Astrocyte (in vitro differentiated cells and primary cell): ENCODE measurements at regions not wholly inside any gene's neighbourhood (a gene's known extent, or its start where the extent isn't known, plus 50 kb on each side); places are given as distances from the start of the nearest gene placed in this dataset.
A peak's percentile ranks its signal among the peaks of the same experiment; 100 is the strongest.

Experiments used
- DNase-seq: peaks from one replicate; pipeline ENCODE4 v3.0.0-alpha.2; 2010; ENCODE audit warnings: low read depth
- FAIRE-seq: peaks from 2 replicates; lab custom pipeline; 2011; peaks lifted over from hg19 to GRCh38; lab: Jason Lieb, UNC
- H2AFZ ChIP-seq: 2 replicates; pipeline ENCODE4 v1.6.0; 2012; ENCODE audit warnings: low read depth, low read length, inconsistent platforms
- H3K27ac ChIP-seq: 2 replicates; pipeline ENCODE4 v1.5.1; 2011; ENCODE audit warnings: low read depth, low read length, inconsistent platforms
- H3K27me3 ChIP-seq: 2 replicates; pipeline ENCODE4 v1.6.0; 2011; ENCODE audit warnings: low read length, inconsistent platforms; ENCODE audit not compliant: insufficient read depth
- H3K36me3 ChIP-seq: 2 replicates; pipeline ENCODE4 v1.5.1; 2011; ENCODE audit warnings: low read length, inconsistent platforms; ENCODE audit not compliant: insufficient read depth
- H3K4me1 ChIP-seq: 2 replicates; pipeline ENCODE4 v1.5.1; 2011; ENCODE audit warnings: low read length, inconsistent platforms; ENCODE audit not compliant: insufficient read depth
- H3K4me2 ChIP-seq: 2 replicates; pipeline ENCODE4 v1.6.0; 2012; ENCODE audit warnings: low read length, inconsistent platforms
- H3K4me3 ChIP-seq: 2 replicates; pipeline ENCODE4 v1.5.1; 2011; ENCODE audit warnings: low read depth, mild to moderate bottlenecking, low read length, inconsistent platforms; ENCODE audit not compliant: insufficient read depth
- H3K79me2 ChIP-seq: 2 replicates; pipeline ENCODE4 v1.6.0; 2012; ENCODE audit warnings: mild to moderate bottlenecking, low read length, inconsistent platforms; ENCODE audit not compliant: insufficient read depth
- H3K9ac ChIP-seq: 2 replicates; pipeline ENCODE4 v1.6.0; 2012; ENCODE audit warnings: mild to moderate bottlenecking, low read length, inconsistent platforms
- H3K9me3 ChIP-seq: 2 replicates; pipeline ENCODE4 v1.5.1; 2012; ENCODE audit warnings: low read depth, mild to moderate bottlenecking, low read length, inconsistent platforms; ENCODE audit not compliant: insufficient read depth
- H4K20me1 ChIP-seq: 2 replicates; pipeline ENCODE4 v1.6.0; 2012; ENCODE audit warnings: low read length, inconsistent platforms; ENCODE audit not compliant: insufficient read depth
- H3K27ac Mint-ChIP-seq: one replicate; pipeline ENCODE4 v1.8.0; 2021; ENCODE audit warnings: mild to moderate bottlenecking, mixed read lengths; ENCODE audit not compliant: unreplicated experiment
- H3K27me3 Mint-ChIP-seq: one replicate; pipeline ENCODE4 v1.8.0; 2021; ENCODE audit warnings: low read depth, mixed read lengths; ENCODE audit not compliant: unreplicated experiment
- H3K36me3 Mint-ChIP-seq: one replicate; pipeline ENCODE4 v1.8.0; 2021; ENCODE audit warnings: low read depth, mixed read lengths; ENCODE audit not compliant: unreplicated experiment
- H3K4me1 Mint-ChIP-seq: one replicate; pipeline ENCODE4 v1.8.0; 2021; ENCODE audit warnings: low read depth, mixed read lengths; ENCODE audit not compliant: unreplicated experiment
- H3K4me3 Mint-ChIP-seq: one replicate; pipeline ENCODE4 v1.8.0; 2021; ENCODE audit warnings: mild to moderate bottlenecking, moderate library complexity, mixed read lengths; ENCODE audit not compliant: unreplicated experiment
- H3K9me3 Mint-ChIP-seq: one replicate; pipeline ENCODE4 v1.8.0; 2021; ENCODE audit warnings: mild to moderate bottlenecking, mixed read lengths; ENCODE audit not compliant: unreplicated experiment
- EZH2 ChIP-seq: IDR thresholded peaks from 2 replicates; pipeline ENCODE4 v1.6.1; 2012; ENCODE audit warnings: mild to moderate bottlenecking, low read length, inconsistent platforms; ENCODE audit not compliant: insufficient read depth
- TF ChIP-seq, protein P1 (sequence below): IDR thresholded peaks from 2 replicates; pipeline ENCODE4 v1.5.1; 2011; ENCODE audit warnings: low read depth, mild to moderate bottlenecking, inconsistent platforms, low read length, moderate library complexity; ENCODE audit not compliant: insufficient read depth

DNA sequence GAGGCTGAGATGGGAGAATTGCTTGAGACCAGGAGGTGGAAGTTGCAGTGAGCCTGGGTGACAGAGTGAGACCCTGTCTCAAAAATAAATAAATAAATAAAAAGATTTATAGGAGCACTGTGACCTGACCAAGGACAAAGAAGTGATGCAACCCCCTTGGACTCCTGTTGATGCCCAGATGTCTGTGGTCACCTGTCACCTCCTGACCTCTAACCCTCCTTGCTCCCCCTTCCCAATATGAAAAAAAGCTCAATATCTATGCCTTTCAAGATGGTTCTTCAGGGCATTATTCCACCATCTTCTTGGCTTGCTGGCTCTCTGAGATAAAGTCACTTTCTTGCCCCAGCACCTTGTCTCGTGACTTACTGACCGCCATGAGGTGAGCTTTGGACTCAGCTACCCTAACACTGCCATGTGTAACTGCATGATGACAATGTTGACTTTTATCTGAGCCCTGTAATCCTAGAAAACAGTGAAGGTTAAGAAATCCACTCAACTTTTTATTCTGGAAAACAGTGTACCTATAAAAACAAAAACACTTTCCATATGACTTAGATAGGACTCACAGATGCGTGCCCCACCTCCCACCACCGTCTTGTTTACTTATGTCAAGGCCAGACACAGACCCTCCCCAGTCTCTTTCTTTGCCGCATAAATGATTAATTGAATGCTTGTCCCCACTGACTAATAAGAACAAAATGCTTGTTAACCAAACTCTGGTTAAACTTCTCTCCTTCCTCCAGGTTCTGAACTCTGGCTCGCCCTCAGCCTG lies 360.5 kb downstream of the BUD13 start:
- H3K4me3 Mint-ChIP-seq, result no peak overlapping the region
- DNase-seq (peak; percentile 73), FAIRE-seq (no peak)
- H3K9me3 ChIP-seq, result no peaks in the 10 kb centered on the region
- no peaks in the 10 kb centered on the region for H3K36me3 ChIP-seq
- peaks cover 1% of the 10 kb centered on the region for H3K9me3 Mint-ChIP-seq
- no peak overlapping the region for H3K9ac ChIP-seq
- no peaks in the 10 kb centered on the region for H3K79me2 ChIP-seq
- H2AFZ ChIP-seq, result no peak overlapping the region
- no peaks in the 10 kb centered on the region for H3K36me3 Mint-ChIP-seq
- H3K27ac Mint-ChIP-seq, result peak overlapping the region; percentile 81
- no peak overlapping the region for H3K27ac ChIP-seq
- TF ChIP-seq EZH2, result no peak
- TF ChIP-seq, protein P1, sequence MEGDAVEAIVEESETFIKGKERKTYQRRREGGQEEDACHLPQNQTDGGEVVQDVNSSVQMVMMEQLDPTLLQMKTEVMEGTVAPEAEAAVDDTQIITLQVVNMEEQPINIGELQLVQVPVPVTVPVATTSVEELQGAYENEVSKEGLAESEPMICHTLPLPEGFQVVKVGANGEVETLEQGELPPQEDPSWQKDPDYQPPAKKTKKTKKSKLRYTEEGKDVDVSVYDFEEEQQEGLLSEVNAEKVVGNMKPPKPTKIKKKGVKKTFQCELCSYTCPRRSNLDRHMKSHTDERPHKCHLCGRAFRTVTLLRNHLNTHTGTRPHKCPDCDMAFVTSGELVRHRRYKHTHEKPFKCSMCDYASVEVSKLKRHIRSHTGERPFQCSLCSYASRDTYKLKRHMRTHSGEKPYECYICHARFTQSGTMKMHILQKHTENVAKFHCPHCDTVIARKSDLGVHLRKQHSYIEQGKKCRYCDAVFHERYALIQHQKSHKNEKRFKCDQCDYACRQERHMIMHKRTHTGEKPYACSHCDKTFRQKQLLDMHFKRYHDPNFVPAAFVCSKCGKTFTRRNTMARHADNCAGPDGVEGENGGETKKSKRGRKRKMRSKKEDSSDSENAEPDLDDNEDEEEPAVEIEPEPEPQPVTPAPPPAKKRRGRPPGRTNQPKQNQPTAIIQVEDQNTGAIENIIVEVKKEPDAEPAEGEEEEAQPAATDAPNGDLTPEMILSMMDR, result no peak
- peak overlapping the region; percentile 52 for H3K4me2 ChIP-seq
- H4K20me1 ChIP-seq, result no peaks in the 10 kb centered on the region
- H3K4me3 ChIP-seq, result no peak overlapping the region
- H3K4me1 Mint-ChIP-seq, result peaks cover 18% of the 10 kb centered on the region
- peaks cover 28% of the 10 kb centered on the region for H3K27me3 Mint-ChIP-seq
- no peaks in the 10 kb centered on the region for H3K27me3 ChIP-seq
- H3K4me1 ChIP-seq, result peaks cover 13% of the 10 kb centered on the region

DNA sequence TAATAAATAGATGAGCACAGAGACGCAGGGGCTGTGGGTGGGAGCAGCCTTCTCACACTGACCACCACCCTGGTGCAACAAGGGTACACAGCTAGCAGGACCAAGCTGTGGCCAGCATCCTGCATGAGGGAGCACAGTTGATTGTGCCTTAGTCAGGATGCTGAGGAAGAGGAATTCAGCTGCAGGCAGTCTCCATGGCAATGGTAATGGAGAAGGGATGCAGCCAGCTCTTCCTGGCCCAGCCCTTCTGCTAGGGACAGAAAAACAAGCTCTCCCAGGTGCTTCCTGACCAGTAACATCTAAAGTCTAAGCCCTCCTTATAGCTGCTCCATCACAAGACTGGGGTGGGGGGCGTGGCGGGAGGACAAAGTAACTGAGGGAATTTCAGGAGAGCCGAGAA lies 363.5 kb downstream of the BUD13 start:
- Histone ChIP-seq H3K27me3 (peaks cover 2% of the 10 kb centered on the region), H2AFZ (no peak overlapping the region), H3K36me3 (no peaks in the 10 kb centered on the region), H3K27ac (no peak overlapping the region), H3K4me1 (peaks cover 13% of the 10 kb centered on the region), H3K4me2 (no peak overlapping the region), H3K79me2 (no peaks in the 10 kb centered on the region), H4K20me1 (no peaks in the 10 kb centered on the region), H3K9ac (no peak overlapping the region), H3K9me3 (no peaks in the 10 kb centered on the region), H3K4me3 (no peak overlapping the region)
- H3K4me1 Mint-ChIP-seq, result peaks cover 21% of the 10 kb centered on the region
- TF ChIP-seq, protein P1, result no peak
- TF ChIP-seq EZH2, result no peak
- H3K9me3 Mint-ChIP-seq, result peaks cover 1% of the 10 kb centered on the region
- no peaks in the 10 kb centered on the region for H3K36me3 Mint-ChIP-seq
- FAIRE-seq (no peak), DNase-seq (no peak)
- no peak overlapping the region for H3K4me3 Mint-ChIP-seq
- H3K27ac Mint-ChIP-seq, result no peak overlapping the region
- peaks cover 36% of the 10 kb centered on the region for H3K27me3 Mint-ChIP-seq

DNA sequence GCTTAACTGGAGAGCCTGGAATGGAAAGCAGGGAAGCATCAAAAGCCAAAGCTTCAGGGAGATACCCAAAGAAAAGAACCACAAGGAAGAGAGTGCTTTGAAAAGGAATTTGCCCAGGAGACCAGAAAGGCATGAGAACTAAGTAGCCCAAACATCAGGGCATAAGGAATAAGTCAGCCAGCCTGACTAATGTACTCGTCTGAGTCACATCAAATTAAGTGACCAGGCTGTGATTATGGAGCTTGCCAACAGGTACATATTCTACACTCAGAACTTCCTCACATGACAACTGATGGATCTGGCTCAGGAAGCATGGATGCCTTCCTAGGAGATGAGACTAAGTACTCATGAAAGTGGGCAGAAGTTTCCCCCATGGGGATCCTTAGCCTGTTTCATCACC lies 366.7 kb downstream of the BUD13 start:
- Histone ChIP-seq H3K4me1 (no peaks in the 10 kb centered on the region), H3K79me2 (no peaks in the 10 kb centered on the region), H3K4me2 (no peak overlapping the region), H4K20me1 (no peaks in the 10 kb centered on the region), H3K9ac (no peak overlapping the region), H3K36me3 (no peaks in the 10 kb centered on the region), H3K27ac (no peak overlapping the region), H3K4me3 (no peak overlapping the region), H2AFZ (no peak overlapping the region), H3K9me3 (no peaks in the 10 kb centered on the region), H3K27me3 (peaks cover 2% of the 10 kb centered on the region)
- TF ChIP-seq, protein P1, result no peak
- no peak for TF ChIP-seq EZH2
- peaks cover 49% of the 10 kb centered on the region for H3K27me3 Mint-ChIP-seq
- no peak overlapping the region for H3K27ac Mint-ChIP-seq
- H3K4me3 Mint-ChIP-seq, result no peak overlapping the region
- peaks cover 1% of the 10 kb centered on the region for H3K9me3 Mint-ChIP-seq
- DNase-seq, result no peak
- FAIRE-seq, result no peak
- no peaks in the 10 kb centered on the region for H3K36me3 Mint-ChIP-seq
- peaks cover 4% of the 10 kb centered on the region for H3K4me1 Mint-ChIP-seq
